GM12878 (cell line): ENCODE measurements at regions not wholly inside any gene's neighbourhood (a gene's known extent, or its start where the extent isn't known, plus 50 kb on each side); places are given as distances from the start of the nearest gene placed in this dataset.

Experiments
- ATAC-seq: fragments of 200-7000 bp; cut with Tn5 transposase; 3 replicates; pipeline ENCODE4 v1.9.1; 2020; ENCODE audit warnings: mild to moderate bottlenecking, moderate library complexity
- BruUV-seq: library from RNA; stranded (reverse); fragments of 400-500 nt; replicated peaks from 2 replicates; lab custom pipeline; 2021; lab: Mats Ljungman, UMichigan
- CTCF ChIA-PET: fragments of 300-600 bp; sonication (Branson Sonifier 250); formaldehyde crosslinking; extraction: SDS; loops from one replicate; lab custom pipeline; 2021; ENCODE audit warnings: inconsistent platforms; lab: Yijun Ruan, JAX
- POLR2A ChIA-PET: fragments of 350-600 bp; formaldehyde crosslinking; extraction: SDS; loops from one replicate; lab custom pipeline; 2021; ENCODE audit warnings: inconsistent platforms; lab: Charles Lee
- RAD21 ChIA-PET: fragments of 300-600 bp; sonication (Branson Sonifier 250); formaldehyde crosslinking; loops from one replicate; lab custom pipeline; 2023; ENCODE audit warnings: antibody characterized with exemption; ENCODE audit not compliant: unreplicated experiment; lab: Charles Lee
- SMC1A ChIA-PET: fragments of 300-600 bp; sonication (Branson Sonifier 250); formaldehyde crosslinking; loops from one replicate; lab custom pipeline; 2023; ENCODE audit not compliant: unreplicated experiment, uncharacterized antibody; lab: Charles Lee
- DNase-seq: peaks from one replicate; pipeline ENCODE4 v3.0.0-alpha.2; 2011; ENCODE audit warnings: low read depth, low spot score
- FAIRE-seq: peaks from 3 replicates; lab custom pipeline; 2011; peaks lifted over from hg19 to GRCh38; lab: Jason Lieb, UNC
- H2AFZ ChIP-seq: 2 replicates; pipeline ENCODE4 v1.6.0; 2011; ENCODE audit warnings: low read depth, low read length, control low read depth; ENCODE audit not compliant: control insufficient read depth
- H3K27ac ChIP-seq: 2 replicates; pipeline ENCODE4 v1.5.1; 2011; ENCODE audit warnings: control low read depth; ENCODE audit not compliant: control insufficient read depth, insufficient read depth
- H3K27me3 ChIP-seq, 2 experiments: replicated peaks in 1 of 2; 2 replicates each; pipeline versions ENCODE4 v1.6.0 to v1.6.1; 2011; ENCODE audit warnings: low read length in 1 of 2; ENCODE audit not compliant: control insufficient read depth in 2 of 2, insufficient read depth in 2 of 2
- H3K36me3 ChIP-seq, 2 experiments: 2 replicates each; pipeline ENCODE4 v1.5.1; 2011; ENCODE audit warnings: low read length in 1 of 2; ENCODE audit not compliant: control insufficient read depth in 2 of 2, insufficient read depth in 2 of 2
- H3K4me1 ChIP-seq: 2 replicates; pipeline ENCODE4 v1.6.1; 2011; ENCODE audit warnings: mild to moderate bottlenecking, low read length, moderate library complexity, mixed read lengths; ENCODE audit not compliant: control insufficient read depth, insufficient read depth
- H3K4me2 ChIP-seq: 2 replicates; pipeline ENCODE4 v1.6.0; 2011; ENCODE audit warnings: control low read depth; ENCODE audit not compliant: control insufficient read depth, insufficient read depth
- H3K4me3 ChIP-seq: fragments of 200-600 bp; sonication (generic); 2 replicates; pipeline ENCODE4 v1.5.1; 2016
- H3K79me2 ChIP-seq: 2 replicates; pipeline ENCODE4 v1.6.0; 2011; ENCODE audit warnings: low read length; ENCODE audit not compliant: control insufficient read depth, insufficient read depth
- H3K9ac ChIP-seq: 2 replicates; pipeline ENCODE4 v1.8.0; 2011; ENCODE audit warnings: low read length, control low read depth, mixed read lengths; ENCODE audit not compliant: control insufficient read depth, insufficient read depth
- H3K9me3 ChIP-seq: replicated peaks from 3 replicates; pipeline ENCODE4 v1.5.1; 2011; ENCODE audit warnings: mild to moderate bottlenecking, low read length; ENCODE audit not compliant: control insufficient read depth, insufficient read depth
- H4K20me1 ChIP-seq: 2 replicates; pipeline ENCODE4 v1.6.0; 2011; ENCODE audit not compliant: control insufficient read depth, insufficient read depth
- BCL11A ChIP-seq: IDR thresholded peaks from 2 replicates; pipeline ENCODE4 v1.6.1; 2011; ENCODE audit warnings: low read depth, low read length
- E2F4 ChIP-seq: IDR thresholded peaks from 2 replicates; pipeline ENCODE4 v1.6.1; 2012; ENCODE audit warnings: low read depth, low read length, improper control_type of control experiment
- E2F8 ChIP-seq: fragments of 450-650 bp; IDR thresholded peaks from 2 replicates; pipeline ENCODE4 v1.6.1; 2018; ENCODE audit warnings: mild to moderate bottlenecking, low read depth, moderate library complexity; ENCODE audit not compliant: partially characterized antibody
- JUND ChIP-seq: IDR thresholded peaks from 2 replicates; pipeline ENCODE4 v1.6.1; 2012; ENCODE audit warnings: low read depth, mild to moderate bottlenecking, low read length, improper control_type of control experiment, moderate library complexity
- MEF2A ChIP-seq: IDR thresholded peaks from 2 replicates; pipeline ENCODE4 v1.6.1; 2011; ENCODE audit warnings: low read depth, mild to moderate bottlenecking, low read length, moderate library complexity; ENCODE audit not compliant: insufficient read depth
- MYC ChIP-seq: IDR thresholded peaks from 2 replicates; pipeline ENCODE4 v1.6.1; 2011; ENCODE audit warnings: mild to moderate bottlenecking, low read length, moderate library complexity, inconsistent platforms; ENCODE audit not compliant: insufficient read depth, insufficient replicate concordance, insufficient read length, severe bottlenecking
- NR2C1 ChIP-seq: fragments of 450-650 bp; IDR thresholded peaks from 2 replicates; pipeline ENCODE4 v1.6.1; 2017; ENCODE audit warnings: antibody characterized with exemption, mild to moderate bottlenecking, moderate library complexity
- NR2C2 ChIP-seq: IDR thresholded peaks from 2 replicates; pipeline ENCODE4 v1.6.1; 2011; ENCODE audit warnings: borderline replicate concordance, low read depth; ENCODE audit not compliant: control insufficient read depth, insufficient read length
- NR2F1 ChIP-seq: fragments of 450-650 bp; conservative IDR thresholded peaks from 2 replicates; pipeline ENCODE4 v1.6.1; 2017; ENCODE audit warnings: mild to moderate bottlenecking
- RCOR1 ChIP-seq: conservative IDR thresholded peaks from 2 replicates; pipeline ENCODE4 v1.6.1; 2012; ENCODE audit warnings: low read depth, low read length, improper control_type of control experiment
- TAF1 ChIP-seq: IDR thresholded peaks from 2 replicates; pipeline ENCODE4 v1.6.1; 2011; ENCODE audit warnings: mild to moderate bottlenecking, low read depth, low read length, borderline replicate concordance
- WRNIP1 ChIP-seq: IDR thresholded peaks from 2 replicates; pipeline ENCODE4 v1.6.1; 2011; ENCODE audit warnings: low read depth, low read length, improper control_type of control experiment, borderline replicate concordance
- YBX1 ChIP-seq: fragments of 450-650 bp; IDR thresholded peaks from 2 replicates; pipeline ENCODE4 v1.6.1; 2016; ENCODE audit warnings: antibody characterized with exemption
- YY1 ChIP-seq: IDR thresholded peaks from 2 replicates; pipeline ENCODE4 v1.6.1; 2011; ENCODE audit warnings: low read depth, mild to moderate bottlenecking, low read length
- WGBS: methylation state at CpG from one replicate; pipeline ENCODE4 v1.1.6; 2016; ENCODE audit warnings: low lambda C conversion rate; ENCODE audit not compliant: insufficient replicate concordance, insufficient coverage; ENCODE audit errors: missing lambda C conversion rate; 5-methylcytosine and 5-hydroxymethylcytosine counted together
- in situ Hi-C: fragments of 300-500 bp; cut with MboI; formaldehyde crosslinking; loops from 9 replicates; pipeline ENCODE4 v1.14.3; 2018; ENCODE audit warnings: mixed read lengths
- intact Hi-C: fragments of 100-400 bp; cut with micrococcal nuclease; formaldehyde crosslinking; loops from one replicate; pipeline ENCODE4 v1.14.2; 2022; ENCODE audit not compliant: unreplicated experiment

- H4K20me1 ChIP-seq, result no peaks in the 10 kb centered on the region
- no TSS peak for BruUV-seq
- ChIA-PET POLR2A (no interaction called here), RAD21 (no interaction called here), CTCF (no interaction called here), SMC1A (no interaction called here)
- H3K4me3 ChIP-seq, result no peak overlapping the region
- FAIRE-seq (no peak), DNase-seq (no peak), ATAC-seq (no peak)
- H3K9ac ChIP-seq, result no peak overlapping the region
- no peaks in the 10 kb centered on the region for H3K36me3 ChIP-seq
- 24% methylated on average over 7 of the region's 7 CpGs for WGBS
- no peaks in the 10 kb centered on the region for H3K9me3 ChIP-seq
- H3K4me2 ChIP-seq, result no peak overlapping the region
- in situ Hi-C loops, result no loop called here
- no peak overlapping the region for H2AFZ ChIP-seq
- no peaks in the 10 kb centered on the region for H3K4me1 ChIP-seq
- intact Hi-C loops, result no loop called here
- H3K27ac ChIP-seq, result no peak overlapping the region
- no peaks in the 10 kb centered on the region for H3K79me2 ChIP-seq
- no peaks in the 10 kb centered on the region for H3K27me3 ChIP-seq
- TF ChIP-seq E2F4 (no peak), BCL11A (no peak), NR2C2 (no peak), WRNIP1 (no peak)
These were observed 293.6 kb upstream of the TRAM1L1 start for GRCh38 chr4:117378942-117379341.

- intact Hi-C loops, result no loop called here
- no peak overlapping the region for H3K4me3 ChIP-seq
- no peak for TF ChIP-seq MYC
- TF ChIP-seq NR2C1, result no peak
- TF ChIP-seq MEF2A, result no peak
- TF ChIP-seq NR2F1, result no peak
- no peak for TF ChIP-seq YY1
- TF ChIP-seq E2F4, result no peak
- TF ChIP-seq TAF1, result no peak
- no peak for TF ChIP-seq RCOR1
- no peak for TF ChIP-seq E2F8
- no peak for TF ChIP-seq YBX1
- TF ChIP-seq JUND, result no peak
These were observed 298.1 kb upstream of the TRAM1L1 start for GRCh38 chr4:117383468-117383867.

More at GRCh38 chr4:117383468-117383867, 298.1 kb upstream of the TRAM1L1 start:
- H2AFZ ChIP-seq, result no peak overlapping the region
- in situ Hi-C loops, result no loop called here
- ChIA-PET POLR2A (interaction anchor here (0.6 kb wide), 1 partner anchor 12 kb away, joined by 3 read pairs; no protein-coding TSS in a partner anchor), RAD21 (no interaction called here), CTCF (no interaction called here), SMC1A (no interaction called here)
- no peak for DNase-seq
- no peak overlapping the region for H3K4me2 ChIP-seq
- no peak overlapping the region for H3K27ac ChIP-seq
- H3K27me3 ChIP-seq, result no peaks in the 10 kb centered on the region
- no peaks in the 10 kb centered on the region for H3K9me3 ChIP-seq
- no peaks in the 10 kb centered on the region for H4K20me1 ChIP-seq
- WGBS, result 15% methylated on average over 1 of the region's 1 CpG
- H3K9ac ChIP-seq, result no peak overlapping the region
- no TSS peak for BruUV-seq
- H3K4me1 ChIP-seq, result no peaks in the 10 kb centered on the region
- no peaks in the 10 kb centered on the region for H3K36me3 ChIP-seq
- no peak for ATAC-seq
- H3K79me2 ChIP-seq, result no peaks in the 10 kb centered on the region
- FAIRE-seq, result no peak
